Right lobe of liver (tissue), 6 donors: ENCODE measurements at regions not wholly inside any gene's neighbourhood (a gene's known extent, or its start where the extent isn't known, plus 50 kb on each side); places are given as distances from the start of the nearest gene placed in this dataset.

ENCODE experiments used
- ATAC-seq, 4 donors: fragments of 200-7000 bp; cut with Tn5 transposase; one replicate each; pipeline ENCODE4 v1.9.1; 2020; ENCODE audit warnings: mild to moderate bottlenecking in 4 of 4, moderate library complexity in 4 of 4
- DNase-seq, 3 donors: peaks; one replicate each; pipeline ENCODE4 v3.0.0-alpha.2; 2020
- H3K27ac ChIP-seq, 3 donors: fragments of 200-600 bp; one replicate each; pipeline ENCODE4 v1.8.0; 2022
- H3K27me3 ChIP-seq, 2 donors: fragments of 200-600 bp; one replicate each; pipeline ENCODE4 v1.8.0; 2022
- H3K36me3 ChIP-seq, 4 donors: fragments of 200-600 bp; sonication (generic) in 1 of 4; one replicate each; pipeline versions ENCODE4 v1.5.1 to v1.8.0; 2017 to 2022; ENCODE audit warnings: control low read depth in 1 of 4
- H3K4me1 ChIP-seq, 4 donors: fragments of 200-600 bp; sonication (generic) in 1 of 4; one replicate each; pipeline versions ENCODE4 v1.5.1 to v1.8.0; 2017 to 2022; ENCODE audit warnings: control low read depth in 1 of 4
- H3K4me3 ChIP-seq, 3 donors: fragments of 200-600 bp; one replicate each; pipeline ENCODE4 v1.8.0; 2022
- H3K9me3 ChIP-seq, 4 donors: fragments of 200-600 bp; sonication (generic) in 1 of 4; one replicate each; pipeline versions ENCODE4 v1.5.1 to v1.8.0; 2017 to 2022; ENCODE audit warnings: control low read depth in 1 of 4
- CTCF ChIP-seq, 4 donors: fragments of 200-600 bp in 3 of 4; fragments of 450-650 bp in 1 of 4; IDR thresholded peaks; one replicate each; pipeline versions ENCODE4 v1.5.1 to v1.8.0; 2016 to 2022; ENCODE audit warnings: antibody characterized with exemption in 4 of 4, mild to moderate bottlenecking in 2 of 4
- POLR2A ChIP-seq: fragments of 450-650 bp; IDR thresholded peaks from one replicate; pipeline ENCODE4 v1.6.1; 2017; ENCODE audit warnings: antibody characterized with exemption, mild to moderate bottlenecking
- WGBS: methylation state at CpG from one replicate; pipeline ENCODE4 v1.1.6; 2018; ENCODE audit warnings: low coverage, low lambda C conversion rate; ENCODE audit not compliant: insufficient coverage; ENCODE audit errors: missing lambda C conversion rate; 5-methylcytosine and 5-hydroxymethylcytosine counted together
- intact Hi-C, 2 donors: fragments of 100-400 bp; cut with DNase I; formaldehyde crosslinking; loops; one replicate each; pipeline versions ENCODE4 v1.11.2 to v1.14.1; 2022
- donor health status: DM: no; HTN: yes; CAD: no.
- donor health status: DM: no; HTN: no; CAD: no.
- donor health status: DM: no; HTN: no; CAD: no.
- donor health status: DM: no; HTN: yes; CAD: no.
- donor health status: DM: no; HTN: yes; CAD: no.

GRCh38 chr3:113340785-113341184, 100.5 kb downstream of the CFAP44 start:
- H3K4me1 ChIP-seq: no peaks in the 10 kb centered on the region
- ATAC-seq: peak in 1 of 4 donors; percentile 20

GRCh38 chr3:113339616-113340244, 101.6 kb downstream of the CFAP44 start:
- intact Hi-C loops: no loop called here
- ATAC-seq (no peak), DNase-seq (no peak)
- H3K4me3 ChIP-seq: no peak overlapping the region
- H3K36me3 ChIP-seq: no peaks in the 10 kb centered on the region
- no peak overlapping the region for H3K27ac ChIP-seq
- no peaks in the 10 kb centered on the region for H3K9me3 ChIP-seq
- WGBS: 50% methylated on average over 2 of the region's 9 CpGs
- H3K27me3 ChIP-seq: no peaks in the 10 kb centered on the region
- no peaks in the 10 kb centered on the region for H3K4me1 ChIP-seq
- TF ChIP-seq POLR2A: no peak
- TF ChIP-seq CTCF (IDR thresholded peaks at IDR 0.05): peak in 1 of 4 donors; percentile 16

More at GRCh38 chr3:113340785-113341184, 100.5 kb downstream of the CFAP44 start:
- TF ChIP-seq CTCF (IDR thresholded peaks at IDR 0.05) (no peak), POLR2A (no peak)
- no peaks in the 10 kb centered on the region for H3K27me3 ChIP-seq
- intact Hi-C loops: no loop called here
- H3K9me3 ChIP-seq: no peaks in the 10 kb centered on the region
- no peak overlapping the region for H3K4me3 ChIP-seq
- H3K27ac ChIP-seq: no peak overlapping the region
- 86% methylated on average over 1 of the region's 9 CpGs for WGBS
- H3K36me3 ChIP-seq: no peaks in the 10 kb centered on the region
- no peak for DNase-seq
